ENCODE measurements at regions not wholly inside any gene's neighbourhood (a gene's known extent, or its start where the extent isn't known, plus 50 kb on each side); places are given as distances from the start of the nearest gene placed in this dataset.

DNA sequence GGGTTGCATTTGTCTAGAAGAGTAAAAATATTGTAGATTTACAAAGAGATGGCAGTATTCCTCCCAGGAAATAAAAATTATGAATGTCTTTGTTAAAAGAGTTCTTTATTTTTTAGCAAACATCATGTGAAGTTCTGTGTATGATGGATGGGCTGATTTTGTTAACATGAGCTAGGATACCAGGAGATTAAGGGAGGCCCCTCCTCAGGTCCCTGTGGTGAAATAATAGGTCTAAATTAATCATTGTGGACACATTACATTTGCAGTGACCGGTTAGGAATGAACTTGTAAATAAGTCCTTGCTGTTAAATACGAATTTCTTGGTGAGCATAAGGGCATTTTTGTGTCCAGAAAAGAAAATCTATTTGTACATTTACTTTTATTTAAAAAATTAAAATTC lies 339.4 kb upstream of the PHF14 start:
- Histone ChIP-seq H3K27ac (ENCODE audit: low read depth, low read length, poor library complexity, severe bottlenecking) (no peak overlapping the region), H3K27me3 (replicated peaks; ENCODE audit: insufficient read depth, low read depth, low read length, poor library complexity) (no peaks in the 10 kb centered on the region), H3K36me3 (ENCODE audit: insufficient read depth, low read length, poor library complexity, severe bottlenecking) (no peaks in the 10 kb centered on the region), H3K4me3 (ENCODE audit: low read depth, low read length, poor library complexity, severe bottlenecking) (no peak overlapping the region), H3K4me1 (ENCODE audit: insufficient read depth, low read length, poor library complexity, severe bottlenecking) (no peaks in the 10 kb centered on the region), H3K9me3 (ENCODE audit: low read depth, low read length, poor library complexity, severe bottlenecking) (no peaks in the 10 kb centered on the region)
- no TSS peak for BruUV-seq (replicated peaks)
- intact Hi-C loops (cut with micrococcal nuclease; ENCODE audit: unreplicated experiment), result loop anchor here (10.0 kb wide), 1 partner anchor 711 kb away; no protein-coding TSS in a partner anchor
- TF ChIP-seq EZH2 (IDR thresholded peaks at IDR 0.05; ENCODE audit: borderline replicate concordance, low read depth, low read length, poor library complexity, severe bottlenecking), result no peak
- TF ChIP-seq, protein P1, sequence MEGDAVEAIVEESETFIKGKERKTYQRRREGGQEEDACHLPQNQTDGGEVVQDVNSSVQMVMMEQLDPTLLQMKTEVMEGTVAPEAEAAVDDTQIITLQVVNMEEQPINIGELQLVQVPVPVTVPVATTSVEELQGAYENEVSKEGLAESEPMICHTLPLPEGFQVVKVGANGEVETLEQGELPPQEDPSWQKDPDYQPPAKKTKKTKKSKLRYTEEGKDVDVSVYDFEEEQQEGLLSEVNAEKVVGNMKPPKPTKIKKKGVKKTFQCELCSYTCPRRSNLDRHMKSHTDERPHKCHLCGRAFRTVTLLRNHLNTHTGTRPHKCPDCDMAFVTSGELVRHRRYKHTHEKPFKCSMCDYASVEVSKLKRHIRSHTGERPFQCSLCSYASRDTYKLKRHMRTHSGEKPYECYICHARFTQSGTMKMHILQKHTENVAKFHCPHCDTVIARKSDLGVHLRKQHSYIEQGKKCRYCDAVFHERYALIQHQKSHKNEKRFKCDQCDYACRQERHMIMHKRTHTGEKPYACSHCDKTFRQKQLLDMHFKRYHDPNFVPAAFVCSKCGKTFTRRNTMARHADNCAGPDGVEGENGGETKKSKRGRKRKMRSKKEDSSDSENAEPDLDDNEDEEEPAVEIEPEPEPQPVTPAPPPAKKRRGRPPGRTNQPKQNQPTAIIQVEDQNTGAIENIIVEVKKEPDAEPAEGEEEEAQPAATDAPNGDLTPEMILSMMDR (conservative IDR thresholded peaks at IDR 0.05; ENCODE audit: low read depth, low read length), result no peak
- DNase-seq (ENCODE audit: low spot score), result no peak
- POLR2A ChIA-PET (ENCODE audit: low non-redundant PET), result no interaction called here
- CTCF ChIA-PET, result no interaction called here

DNA sequence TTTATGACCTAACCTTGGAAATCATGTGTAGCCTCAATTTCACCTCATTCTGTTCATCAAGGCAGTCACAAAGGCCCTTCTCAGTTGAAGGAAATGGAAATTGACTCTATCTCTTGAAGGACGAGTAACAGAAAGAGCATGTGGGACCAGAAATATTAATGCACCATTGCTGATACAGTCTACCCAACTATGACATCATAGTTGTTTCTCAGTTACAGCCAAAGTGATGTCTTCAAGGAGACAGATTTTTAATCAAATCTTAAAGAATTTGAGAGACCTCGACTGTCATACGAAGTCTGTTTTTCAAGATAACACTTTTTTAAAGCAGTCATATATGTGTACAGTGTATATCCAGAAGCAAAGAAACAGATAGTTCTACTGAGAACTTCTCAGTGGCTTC lies 335.7 kb upstream of the PHF14 start:
- no peaks in the 10 kb centered on the region for H3K27me3 ChIP-seq (replicated peaks; ENCODE audit: insufficient read depth, low read depth, low read length, poor library complexity)
- ChIA-PET CTCF (no interaction called here), POLR2A (ENCODE audit: low non-redundant PET) (no interaction called here)
- H3K36me3 ChIP-seq (ENCODE audit: insufficient read depth, low read length, poor library complexity, severe bottlenecking), result no peaks in the 10 kb centered on the region
- no TSS peak for BruUV-seq (replicated peaks)
- no peak overlapping the region for H3K27ac ChIP-seq (ENCODE audit: low read depth, low read length, poor library complexity, severe bottlenecking)
- no peaks in the 10 kb centered on the region for H3K9me3 ChIP-seq (ENCODE audit: low read depth, low read length, poor library complexity, severe bottlenecking)
- TF ChIP-seq EZH2 (IDR thresholded peaks at IDR 0.05; ENCODE audit: borderline replicate concordance, low read depth, low read length, poor library complexity, severe bottlenecking), result no peak
- TF ChIP-seq, protein P1 (conservative IDR thresholded peaks at IDR 0.05; ENCODE audit: low read depth, low read length), result no peak
- intact Hi-C loops (cut with micrococcal nuclease; ENCODE audit: unreplicated experiment), result loop anchor here (10.0 kb wide), 1 partner anchor 707 kb away; no protein-coding TSS in a partner anchor
- H3K4me3 ChIP-seq (ENCODE audit: low read depth, low read length, poor library complexity, severe bottlenecking), result no peak overlapping the region
- DNase-seq (ENCODE audit: low spot score), result no peak
- no peaks in the 10 kb centered on the region for H3K4me1 ChIP-seq (ENCODE audit: insufficient read depth, low read length, poor library complexity, severe bottlenecking)

DNA sequence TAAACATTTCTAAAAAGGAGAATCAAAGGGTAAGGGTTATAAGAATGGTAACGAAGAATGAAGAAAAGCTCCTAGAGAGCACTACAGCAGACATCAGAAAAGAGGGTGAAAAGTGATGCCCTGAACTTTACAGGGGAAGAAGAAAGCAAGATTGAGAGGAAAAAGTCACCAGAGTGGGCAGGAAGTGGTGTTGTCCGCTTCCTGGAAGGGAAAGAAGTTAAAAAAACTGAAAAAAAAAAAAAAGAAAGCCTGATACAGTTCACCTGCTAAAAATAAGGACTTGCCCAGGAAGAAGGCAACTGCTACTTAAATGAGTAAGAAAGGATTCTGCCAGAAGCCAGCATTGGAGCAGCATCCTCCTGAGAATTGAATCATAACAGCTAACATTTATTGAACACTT lies 330.1 kb upstream of the PHF14 start:
- H3K36me3 ChIP-seq (ENCODE audit: insufficient read depth, low read length, poor library complexity, severe bottlenecking), result no peaks in the 10 kb centered on the region
- no peak for DNase-seq (ENCODE audit: low spot score)
- ChIA-PET POLR2A (ENCODE audit: low non-redundant PET) (no interaction called here), CTCF (no interaction called here)
- H3K27me3 ChIP-seq (replicated peaks; ENCODE audit: insufficient read depth, low read depth, low read length, poor library complexity), result no peaks in the 10 kb centered on the region
- TF ChIP-seq, protein P1 (conservative IDR thresholded peaks at IDR 0.05; ENCODE audit: low read depth, low read length), result no peak
- no peak for TF ChIP-seq EZH2 (IDR thresholded peaks at IDR 0.05; ENCODE audit: borderline replicate concordance, low read depth, low read length, poor library complexity, severe bottlenecking)
- no peaks in the 10 kb centered on the region for H3K9me3 ChIP-seq (ENCODE audit: low read depth, low read length, poor library complexity, severe bottlenecking)
- BruUV-seq (replicated peaks), result no TSS peak
- H3K4me1 ChIP-seq (ENCODE audit: insufficient read depth, low read length, poor library complexity, severe bottlenecking), result no peaks in the 10 kb centered on the region
- no peak overlapping the region for H3K4me3 ChIP-seq (ENCODE audit: low read depth, low read length, poor library complexity, severe bottlenecking)
- intact Hi-C loops (cut with micrococcal nuclease; ENCODE audit: unreplicated experiment), result no loop called here
- H3K27ac ChIP-seq (ENCODE audit: low read depth, low read length, poor library complexity, severe bottlenecking), result no peak overlapping the region
